Stimulated activated CD4-positive, alpha-beta T cell treated with anti-CD3 and anti-CD28 coated beads, TNF-alpha, amount 100 ng/mL, for 24 hours (primary cell): ENCODE measurements at regions not wholly inside any gene's neighbourhood (a gene's known extent, or its start where the extent isn't known, plus 50 kb on each side); places are given as distances from the start of the nearest gene placed in this dataset.

Experiments used
- DNase-seq, 3 experiments: peaks; one replicate each; pipeline ENCODE4 v3.0.0-alpha.2; 2020; ENCODE audit warnings: low read depth in 3 of 3

GRCh38 chr3:113138839-113139743, 72.3 kb upstream of the BOC start:
- no peak for DNase-seq

- DNase-seq, result no peak
Measured at GRCh38 chr3:113140876-113141275, 70.5 kb upstream of the BOC start.

- no peak for DNase-seq
Measured at GRCh38 chr3:113141543-113141942, 69.8 kb upstream of the BOC start.

GRCh38 chr3:113142476-113142875, 68.9 kb upstream of the BOC start:
- DNase-seq, result no peak

- no peak for DNase-seq
Measured at GRCh38 chr3:113143353-113143752, 68.0 kb upstream of the BOC start.

- DNase-seq, result no peak
Measured at GRCh38 chr3:113147681-113148261, 63.6 kb upstream of the BOC start.

GRCh38 chr3:113148284-113148683, 63.1 kb upstream of the BOC start:
- DNase-seq, result no peak

- DNase-seq, result no peak
Measured at GRCh38 chr3:113150250-113150649, 61.1 kb upstream of the BOC start.

- DNase-seq, result no peak
Measured at GRCh38 chr3:113151461-113152031, 59.8 kb upstream of the BOC start.

- no peak for DNase-seq
Measured at GRCh38 chr3:113152849-113153248, 58.5 kb upstream of the BOC start.

GRCh38 chr3:113153499-113154107, 57.8 kb upstream of the BOC start:
- DNase-seq, result no peak

- no peak for DNase-seq
Measured at GRCh38 chr3:113156816-113157333, 54.5 kb upstream of the BOC start.

GRCh38 chr3:113157408-113158030, 53.8 kb upstream of the BOC start:
- DNase-seq, result no peak

- no peak for DNase-seq
Measured at GRCh38 chr3:113158171-113158570, 53.2 kb upstream of the BOC start.
